Adrenal gland (tissue), 5 donors: ENCODE measurements at regions not wholly inside any gene's neighbourhood (a gene's known extent, or its start where the extent isn't known, plus 50 kb on each side); places are given as distances from the start of the nearest gene placed in this dataset.

Source experiments
- POLR2A ChIP-seq, 2 donors: fragments of 450-650 bp; IDR thresholded peaks; one replicate each; pipeline ENCODE4 v1.6.1; 2017; ENCODE audit warnings: antibody characterized with exemption in 2 of 2, mild to moderate bottlenecking in 2 of 2, moderate library complexity in 1 of 2
- TF ChIP-seq, protein P1 (sequence below), 6 experiments: fragments of 450-650 bp in 4 of 6; fragments of 200-600 bp in 2 of 6; sonication (generic) in 1 of 6; IDR thresholded peaks; 1 replicate in 5 of 6; 2 replicates in 1 of 6; pipeline versions ENCODE4 v1.5.1 to v1.8.0; 2016 to 2021; ENCODE audit warnings: antibody characterized with exemption in 6 of 6, mild to moderate bottlenecking in 2 of 6, moderate library complexity in 1 of 6
- donor health status: DM: no; HTN: no; CAD: no.

DNA sequence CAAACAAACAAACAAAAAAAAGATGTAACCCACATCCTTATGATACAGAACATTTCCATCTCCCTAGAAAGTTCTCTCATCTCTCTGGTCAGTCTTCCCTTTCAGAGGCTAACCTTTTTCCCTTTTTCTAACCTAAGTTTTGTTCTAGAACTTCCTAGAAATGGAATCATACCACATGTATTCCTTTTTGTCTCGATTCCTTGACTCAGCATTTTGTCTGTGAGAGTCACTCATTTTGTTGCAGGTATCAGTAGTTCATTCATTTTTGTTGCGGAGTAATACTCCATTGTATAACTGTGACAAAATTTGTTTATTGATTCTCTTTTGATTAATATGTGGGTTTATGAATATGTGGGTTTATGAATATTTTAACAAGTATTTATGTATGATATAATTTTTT lies 400.0 kb upstream of the PDE4D start:
- TF ChIP-seq, protein P1, sequence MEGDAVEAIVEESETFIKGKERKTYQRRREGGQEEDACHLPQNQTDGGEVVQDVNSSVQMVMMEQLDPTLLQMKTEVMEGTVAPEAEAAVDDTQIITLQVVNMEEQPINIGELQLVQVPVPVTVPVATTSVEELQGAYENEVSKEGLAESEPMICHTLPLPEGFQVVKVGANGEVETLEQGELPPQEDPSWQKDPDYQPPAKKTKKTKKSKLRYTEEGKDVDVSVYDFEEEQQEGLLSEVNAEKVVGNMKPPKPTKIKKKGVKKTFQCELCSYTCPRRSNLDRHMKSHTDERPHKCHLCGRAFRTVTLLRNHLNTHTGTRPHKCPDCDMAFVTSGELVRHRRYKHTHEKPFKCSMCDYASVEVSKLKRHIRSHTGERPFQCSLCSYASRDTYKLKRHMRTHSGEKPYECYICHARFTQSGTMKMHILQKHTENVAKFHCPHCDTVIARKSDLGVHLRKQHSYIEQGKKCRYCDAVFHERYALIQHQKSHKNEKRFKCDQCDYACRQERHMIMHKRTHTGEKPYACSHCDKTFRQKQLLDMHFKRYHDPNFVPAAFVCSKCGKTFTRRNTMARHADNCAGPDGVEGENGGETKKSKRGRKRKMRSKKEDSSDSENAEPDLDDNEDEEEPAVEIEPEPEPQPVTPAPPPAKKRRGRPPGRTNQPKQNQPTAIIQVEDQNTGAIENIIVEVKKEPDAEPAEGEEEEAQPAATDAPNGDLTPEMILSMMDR (IDR thresholded peaks at IDR 0.05), result no peak
- no peak for TF ChIP-seq POLR2A (IDR thresholded peaks at IDR 0.05)
